HEK293 (cell line): ENCODE measurements at regions not wholly inside any gene's neighbourhood (a gene's known extent, or its start where the extent isn't known, plus 50 kb on each side); places are given as distances from the start of the nearest gene placed in this dataset.

Experiments
- MZF1 ChIP-seq: fragments of 450-650 bp; formaldehyde crosslinking; IDR thresholded peaks from 2 replicates; pipeline ENCODE4 v1.5.1; 2017; ENCODE audit warnings: missing biosample characterization, missing genetic modification characterization, borderline replicate concordance
- ZEB2 ChIP-seq: fragments of 450-650 bp; formaldehyde crosslinking; IDR thresholded peaks from 2 replicates; pipeline ENCODE4 v1.5.1; 2016; ENCODE audit warnings: missing biosample characterization, missing genetic modification characterization
- ZNF529 ChIP-seq: fragments of 450-650 bp; formaldehyde crosslinking; IDR thresholded peaks from 2 replicates; pipeline ENCODE4 v1.5.1; 2017; ENCODE audit warnings: missing genetic modification characterization, missing biosample characterization; ENCODE audit not compliant: insufficient replicate concordance
- ZNF561 ChIP-seq: fragments of 450-650 bp; IDR thresholded peaks from 2 replicates; pipeline ENCODE4 v1.5.1; 2018; ENCODE audit warnings: missing biosample characterization, missing genetic modification characterization, borderline replicate concordance
- TF ChIP-seq, protein P1 (sequence below): fragments of 450-650 bp; formaldehyde crosslinking; IDR thresholded peaks from 2 replicates; pipeline ENCODE4 v1.5.1; 2016; ENCODE audit warnings: missing biosample characterization, missing genetic modification characterization
- TF ChIP-seq, protein P2 (sequence below): fragments of 450-650 bp; formaldehyde crosslinking; IDR thresholded peaks from 2 replicates; pipeline ENCODE4 v1.5.1; 2017; ENCODE audit warnings: missing biosample characterization, missing genetic modification characterization
- TF ChIP-seq, protein P3 (sequence below): fragments of 450-650 bp; formaldehyde crosslinking; IDR thresholded peaks from 2 replicates; pipeline ENCODE4 v1.5.1; 2016; ENCODE audit warnings: missing biosample characterization, missing genetic modification characterization

DNA sequence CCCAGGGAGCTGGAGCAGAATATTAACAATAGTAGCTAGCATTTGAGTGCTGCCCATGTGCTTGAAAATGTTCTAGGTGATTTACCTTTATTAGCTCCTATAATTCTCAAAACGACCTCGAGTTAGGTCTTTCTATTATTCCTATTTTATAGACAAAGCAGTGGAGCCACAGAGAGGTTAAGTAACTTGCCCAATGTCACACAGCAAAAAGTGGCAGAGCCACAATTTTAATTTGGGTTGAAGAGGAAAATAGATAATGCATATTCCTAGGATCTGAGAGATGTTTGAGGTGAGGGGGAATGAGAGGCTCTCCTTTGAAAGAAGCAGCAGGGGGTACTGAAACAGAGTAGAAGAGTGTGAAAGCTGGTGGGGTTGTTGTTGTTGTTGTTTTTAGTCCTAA is 354.5 kb upstream of the SLC35B3 start:
- TF ChIP-seq, protein P1, sequence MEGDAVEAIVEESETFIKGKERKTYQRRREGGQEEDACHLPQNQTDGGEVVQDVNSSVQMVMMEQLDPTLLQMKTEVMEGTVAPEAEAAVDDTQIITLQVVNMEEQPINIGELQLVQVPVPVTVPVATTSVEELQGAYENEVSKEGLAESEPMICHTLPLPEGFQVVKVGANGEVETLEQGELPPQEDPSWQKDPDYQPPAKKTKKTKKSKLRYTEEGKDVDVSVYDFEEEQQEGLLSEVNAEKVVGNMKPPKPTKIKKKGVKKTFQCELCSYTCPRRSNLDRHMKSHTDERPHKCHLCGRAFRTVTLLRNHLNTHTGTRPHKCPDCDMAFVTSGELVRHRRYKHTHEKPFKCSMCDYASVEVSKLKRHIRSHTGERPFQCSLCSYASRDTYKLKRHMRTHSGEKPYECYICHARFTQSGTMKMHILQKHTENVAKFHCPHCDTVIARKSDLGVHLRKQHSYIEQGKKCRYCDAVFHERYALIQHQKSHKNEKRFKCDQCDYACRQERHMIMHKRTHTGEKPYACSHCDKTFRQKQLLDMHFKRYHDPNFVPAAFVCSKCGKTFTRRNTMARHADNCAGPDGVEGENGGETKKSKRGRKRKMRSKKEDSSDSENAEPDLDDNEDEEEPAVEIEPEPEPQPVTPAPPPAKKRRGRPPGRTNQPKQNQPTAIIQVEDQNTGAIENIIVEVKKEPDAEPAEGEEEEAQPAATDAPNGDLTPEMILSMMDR (tag by site-specific recombination) = no peak
- TF ChIP-seq ZEB2 (tag by site-specific recombination) (no peak), ZNF529 (tag by site-specific recombination) (no peak), MZF1 (tag by site-specific recombination) (no peak), ZNF561 (tag by site-specific recombination) (no peak)
- TF ChIP-seq, protein P2, sequence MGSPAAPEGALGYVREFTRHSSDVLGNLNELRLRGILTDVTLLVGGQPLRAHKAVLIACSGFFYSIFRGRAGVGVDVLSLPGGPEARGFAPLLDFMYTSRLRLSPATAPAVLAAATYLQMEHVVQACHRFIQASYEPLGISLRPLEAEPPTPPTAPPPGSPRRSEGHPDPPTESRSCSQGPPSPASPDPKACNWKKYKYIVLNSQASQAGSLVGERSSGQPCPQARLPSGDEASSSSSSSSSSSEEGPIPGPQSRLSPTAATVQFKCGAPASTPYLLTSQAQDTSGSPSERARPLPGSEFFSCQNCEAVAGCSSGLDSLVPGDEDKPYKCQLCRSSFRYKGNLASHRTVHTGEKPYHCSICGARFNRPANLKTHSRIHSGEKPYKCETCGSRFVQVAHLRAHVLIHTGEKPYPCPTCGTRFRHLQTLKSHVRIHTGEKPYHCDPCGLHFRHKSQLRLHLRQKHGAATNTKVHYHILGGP (tag by site-specific recombination) = no peak
- TF ChIP-seq, protein P3, sequence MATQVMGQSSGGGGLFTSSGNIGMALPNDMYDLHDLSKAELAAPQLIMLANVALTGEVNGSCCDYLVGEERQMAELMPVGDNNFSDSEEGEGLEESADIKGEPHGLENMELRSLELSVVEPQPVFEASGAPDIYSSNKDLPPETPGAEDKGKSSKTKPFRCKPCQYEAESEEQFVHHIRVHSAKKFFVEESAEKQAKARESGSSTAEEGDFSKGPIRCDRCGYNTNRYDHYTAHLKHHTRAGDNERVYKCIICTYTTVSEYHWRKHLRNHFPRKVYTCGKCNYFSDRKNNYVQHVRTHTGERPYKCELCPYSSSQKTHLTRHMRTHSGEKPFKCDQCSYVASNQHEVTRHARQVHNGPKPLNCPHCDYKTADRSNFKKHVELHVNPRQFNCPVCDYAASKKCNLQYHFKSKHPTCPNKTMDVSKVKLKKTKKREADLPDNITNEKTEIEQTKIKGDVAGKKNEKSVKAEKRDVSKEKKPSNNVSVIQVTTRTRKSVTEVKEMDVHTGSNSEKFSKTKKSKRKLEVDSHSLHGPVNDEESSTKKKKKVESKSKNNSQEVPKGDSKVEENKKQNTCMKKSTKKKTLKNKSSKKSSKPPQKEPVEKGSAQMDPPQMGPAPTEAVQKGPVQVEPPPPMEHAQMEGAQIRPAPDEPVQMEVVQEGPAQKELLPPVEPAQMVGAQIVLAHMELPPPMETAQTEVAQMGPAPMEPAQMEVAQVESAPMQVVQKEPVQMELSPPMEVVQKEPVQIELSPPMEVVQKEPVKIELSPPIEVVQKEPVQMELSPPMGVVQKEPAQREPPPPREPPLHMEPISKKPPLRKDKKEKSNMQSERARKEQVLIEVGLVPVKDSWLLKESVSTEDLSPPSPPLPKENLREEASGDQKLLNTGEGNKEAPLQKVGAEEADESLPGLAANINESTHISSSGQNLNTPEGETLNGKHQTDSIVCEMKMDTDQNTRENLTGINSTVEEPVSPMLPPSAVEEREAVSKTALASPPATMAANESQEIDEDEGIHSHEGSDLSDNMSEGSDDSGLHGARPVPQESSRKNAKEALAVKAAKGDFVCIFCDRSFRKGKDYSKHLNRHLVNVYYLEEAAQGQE (tag by site-specific recombination) = no peak
